Nephron (organoid): ENCODE measurements at regions not wholly inside any gene's neighbourhood (a gene's known extent, or its start where the extent isn't known, plus 50 kb on each side); places are given as distances from the start of the nearest gene placed in this dataset.

Experiments
- H3K27ac Mint-ChIP-seq, 3 experiments: 2 replicates each; pipeline ENCODE4 v1.8.0; 2020; ENCODE audit warnings: mixed read lengths in 3 of 3, mild to moderate bottlenecking in 2 of 3, moderate library complexity in 1 of 3
- H3K27me3 Mint-ChIP-seq: 2 replicates; pipeline ENCODE4 v1.8.0; 2021; ENCODE audit warnings: low read depth, mild to moderate bottlenecking, moderate library complexity, mixed read lengths
- H3K36me3 Mint-ChIP-seq: 2 replicates; pipeline ENCODE4 v1.8.0; 2020; ENCODE audit warnings: low read depth, mixed read lengths
- H3K4me1 Mint-ChIP-seq: 2 replicates; pipeline ENCODE4 v1.8.0; 2020; ENCODE audit warnings: mixed read lengths
- H3K4me3 Mint-ChIP-seq, 3 experiments: 2 replicates each; pipeline ENCODE4 v1.8.0; 2020; ENCODE audit warnings: mild to moderate bottlenecking in 3 of 3, mixed read lengths in 3 of 3, moderate library complexity in 2 of 3
- H3K9me3 Mint-ChIP-seq: 2 replicates; pipeline ENCODE4 v1.8.0; 2020; ENCODE audit warnings: mixed read lengths
- CTCF ChIP-seq, 3 experiments: fragments of 200-600 bp; sonication (generic); IDR thresholded peaks; one replicate each; pipeline ENCODE4 v1.5.0; 2021; ENCODE audit warnings: antibody characterized with exemption in 3 of 3; ENCODE audit not compliant: unreplicated experiment in 3 of 3

DNA sequence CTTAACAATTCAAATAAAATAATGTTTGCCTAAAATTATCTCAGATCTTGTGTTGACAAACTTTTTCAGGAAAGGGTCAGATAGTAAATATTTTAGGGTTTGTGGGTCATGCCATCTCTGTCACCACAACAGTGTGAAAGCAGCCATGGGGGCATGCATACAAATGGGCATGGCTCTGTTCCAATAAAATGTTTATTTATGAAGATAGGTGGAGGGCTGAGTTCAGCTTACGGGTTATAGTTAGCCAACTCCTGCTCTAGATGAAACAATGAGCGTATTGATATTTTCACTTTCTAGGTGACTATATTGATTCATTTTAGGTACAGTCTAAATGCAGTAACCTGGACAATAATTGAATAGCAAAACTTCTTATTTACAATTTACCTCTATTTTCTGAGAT is 533.8 kb upstream of the CLINT1 start:
- Mint-ChIP-seq H3K36me3 (no peaks in the 10 kb centered on the region), H3K27me3 (no peaks in the 10 kb centered on the region), H3K9me3 (no peaks in the 10 kb centered on the region), H3K4me1 (no peaks in the 10 kb centered on the region), H3K4me3 (no peak overlapping the region), H3K27ac (no peak overlapping the region)
- TF ChIP-seq CTCF (IDR thresholded peaks at IDR 0.05; ENCODE audit: unreplicated experiment in 3 of 3), result no peak

GRCh38 chr5:158390577-158390976 is 531.6 kb upstream of the CLINT1 start:
- H3K4me1 Mint-ChIP-seq, result no peaks in the 10 kb centered on the region
- no peak overlapping the region for H3K4me3 Mint-ChIP-seq
- H3K27ac Mint-ChIP-seq, result peak overlapping the region; percentile 36 to 66 (median 41)
- no peaks in the 10 kb centered on the region for H3K36me3 Mint-ChIP-seq
- H3K27me3 Mint-ChIP-seq, result no peaks in the 10 kb centered on the region
- H3K9me3 Mint-ChIP-seq, result no peaks in the 10 kb centered on the region
- no peak for TF ChIP-seq CTCF (IDR thresholded peaks at IDR 0.05; ENCODE audit: unreplicated experiment in 3 of 3)

DNA sequence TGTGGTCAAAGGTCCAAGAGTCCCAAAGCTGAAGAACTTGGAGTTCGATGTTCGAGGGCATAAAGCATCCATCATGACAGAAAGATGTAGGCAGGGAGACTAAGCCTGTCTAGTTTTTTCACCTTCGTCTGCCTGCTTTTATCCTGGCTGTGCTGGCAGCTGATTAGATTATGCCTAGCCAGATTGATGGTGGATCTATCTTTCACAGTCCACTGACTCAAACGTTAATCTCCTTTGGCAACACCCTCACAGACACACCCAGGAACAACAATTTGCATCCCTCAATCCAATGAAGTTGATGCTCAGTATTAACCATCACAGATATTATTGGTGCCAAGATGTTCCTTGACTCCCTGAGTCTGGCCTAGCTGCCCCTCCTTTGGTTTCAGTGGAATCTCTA is 530.8 kb upstream of the CLINT1 start:
- no peaks in the 10 kb centered on the region for H3K4me1 Mint-ChIP-seq
- no peak overlapping the region for H3K4me3 Mint-ChIP-seq
- no peaks in the 10 kb centered on the region for H3K9me3 Mint-ChIP-seq
- H3K36me3 Mint-ChIP-seq, result no peaks in the 10 kb centered on the region
- H3K27ac Mint-ChIP-seq, result no peak overlapping the region
- H3K27me3 Mint-ChIP-seq, result no peaks in the 10 kb centered on the region
- no peak for TF ChIP-seq CTCF (IDR thresholded peaks at IDR 0.05; ENCODE audit: unreplicated experiment in 3 of 3)

DNA sequence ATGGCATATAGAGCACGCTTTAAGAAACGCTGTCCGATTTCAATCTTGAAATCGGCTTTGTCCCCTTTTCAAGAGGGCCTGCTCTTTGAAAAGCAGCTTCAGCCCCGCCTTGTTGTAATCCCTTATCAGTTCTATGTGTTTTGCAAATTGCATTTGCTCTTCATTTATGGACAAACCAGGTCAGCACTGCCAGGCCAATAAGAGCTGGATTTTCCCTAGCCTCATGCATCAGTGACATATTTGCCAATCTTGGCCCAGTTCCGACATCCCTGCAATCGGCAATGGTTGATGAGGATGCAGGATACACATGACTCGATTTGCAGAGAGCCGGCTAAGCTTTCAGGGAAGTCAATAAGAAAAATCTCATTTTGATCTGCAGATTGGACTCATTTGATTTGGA is 529.1 kb upstream of the CLINT1 start:
- Mint-ChIP-seq H3K4me1 (no peaks in the 10 kb centered on the region), H3K4me3 (no peak overlapping the region), H3K27ac (no peak overlapping the region), H3K9me3 (no peaks in the 10 kb centered on the region), H3K27me3 (no peaks in the 10 kb centered on the region), H3K36me3 (no peaks in the 10 kb centered on the region)
- TF ChIP-seq CTCF (IDR thresholded peaks at IDR 0.05; ENCODE audit: unreplicated experiment in 3 of 3), result no peak

DNA sequence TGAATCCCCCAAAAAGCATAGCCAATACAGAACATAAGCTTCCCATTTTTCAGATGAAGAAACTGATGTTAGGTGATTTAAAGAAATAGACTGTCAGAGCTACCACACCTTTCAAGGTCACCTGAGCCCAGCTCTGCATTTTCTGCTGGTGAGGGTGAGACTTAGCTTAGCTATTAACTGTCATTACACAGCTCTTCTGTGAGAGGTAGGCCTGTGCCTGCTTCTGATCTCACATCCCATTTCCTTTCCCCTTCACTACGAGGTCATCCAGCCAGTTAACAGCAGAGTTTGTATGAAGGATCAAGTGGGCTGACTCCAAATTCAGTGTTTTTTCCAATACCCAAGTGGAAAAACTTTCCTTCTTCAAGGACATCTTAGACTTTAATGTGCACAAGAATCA is 528.6 kb upstream of the CLINT1 start:
- no peaks in the 10 kb centered on the region for H3K9me3 Mint-ChIP-seq
- no peaks in the 10 kb centered on the region for H3K36me3 Mint-ChIP-seq
- H3K4me3 Mint-ChIP-seq, result no peak overlapping the region
- H3K27ac Mint-ChIP-seq, result no peak overlapping the region
- peaks cover 4% of the 10 kb centered on the region for H3K4me1 Mint-ChIP-seq
- H3K27me3 Mint-ChIP-seq, result no peaks in the 10 kb centered on the region
- TF ChIP-seq CTCF (IDR thresholded peaks at IDR 0.05; ENCODE audit: unreplicated experiment in 3 of 3), result no peak

DNA sequence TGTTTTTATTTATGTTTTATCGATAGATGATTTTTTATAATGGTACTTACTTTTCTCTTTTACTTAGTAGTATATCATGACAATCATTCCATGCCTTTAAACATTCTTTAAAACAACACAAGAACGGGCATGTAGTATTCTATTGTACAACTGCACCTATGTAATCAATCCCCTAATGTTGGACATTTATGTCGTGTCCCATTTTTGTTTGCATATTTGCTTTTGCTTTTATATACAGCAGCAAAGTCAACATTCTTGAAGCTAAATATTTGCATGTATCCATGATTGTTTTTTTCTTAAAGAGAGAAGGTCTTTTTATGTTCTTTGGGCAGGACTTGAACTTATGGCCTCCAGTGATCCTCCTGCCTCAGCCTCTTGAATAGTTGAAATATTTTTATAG is 527.0 kb upstream of the CLINT1 start:
- Mint-ChIP-seq H3K27me3 (peaks cover 4% of the 10 kb centered on the region), H3K4me3 (no peak overlapping the region), H3K9me3 (no peaks in the 10 kb centered on the region), H3K36me3 (no peaks in the 10 kb centered on the region), H3K4me1 (peaks cover 12% of the 10 kb centered on the region), H3K27ac (no peak overlapping the region)
- TF ChIP-seq CTCF (IDR thresholded peaks at IDR 0.05; ENCODE audit: unreplicated experiment in 3 of 3), result no peak
